Neural progenitor cell (in vitro differentiated cells): ENCODE measurements at regions not wholly inside any gene's neighbourhood (a gene's known extent, or its start where the extent isn't known, plus 50 kb on each side); places are given as distances from the start of the nearest gene placed in this dataset.

Experiments used
- DNase-seq: peaks from one replicate; pipeline ENCODE4 v3.0.0-alpha.2; 2016; ENCODE audit warnings: low spot score
- H2AFZ ChIP-seq: fragments of 200-600 bp; sonication (generic); replicated peaks from 2 replicates; pipeline ENCODE4 v1.6.1; 2016; ENCODE audit warnings: antibody characterized with exemption
- H3F3A ChIP-seq: fragments of 200-600 bp; sonication (generic); 2 replicates; pipeline ENCODE4 v1.6.1; 2016; ENCODE audit warnings: antibody characterized with exemption, low read depth
- H3K27ac ChIP-seq: fragments of 200-600 bp; sonication (generic); 2 replicates; pipeline ENCODE4 v1.5.1; 2016; ENCODE audit warnings: mild to moderate bottlenecking
- H3K27me3 ChIP-seq: fragments of 200-600 bp; sonication (generic); 2 replicates; pipeline ENCODE4 v1.6.1; 2016; ENCODE audit warnings: mild to moderate bottlenecking, moderate library complexity
- H3K36me3 ChIP-seq: fragments of 200-600 bp; sonication (generic); 2 replicates; pipeline ENCODE4 v1.5.1; 2016
- H3K4me1 ChIP-seq: fragments of 200-600 bp; sonication (generic); 2 replicates; pipeline ENCODE4 v1.6.1; 2016; ENCODE audit warnings: mixed run types
- H3K4me2 ChIP-seq: fragments of 200-600 bp; sonication (generic); 2 replicates; pipeline ENCODE4 v1.6.1; 2016
- H3K4me3 ChIP-seq: fragments of 200-600 bp; sonication (generic); 2 replicates; pipeline ENCODE4 v1.5.1; 2016
- H3K79me2 ChIP-seq: fragments of 200-600 bp; sonication (generic); 2 replicates; pipeline ENCODE4 v1.6.1; 2016; ENCODE audit warnings: low read depth
- H3K9ac ChIP-seq: fragments of 200-600 bp; sonication (generic); 2 replicates; pipeline ENCODE4 v1.6.1; 2016
- H3K9me3 ChIP-seq: fragments of 200-600 bp; sonication (generic); 2 replicates; pipeline ENCODE4 v1.5.1; 2016; ENCODE audit warnings: low read depth
- H4K20me1 ChIP-seq: fragments of 200-600 bp; sonication (generic); 2 replicates; pipeline ENCODE4 v1.6.1; 2016; ENCODE audit warnings: low read depth
- H3K27ac Mint-ChIP-seq: 3 replicates; pipeline ENCODE4 v1.8.0; 2021; ENCODE audit warnings: mixed read lengths
- H3K27me3 Mint-ChIP-seq: 2 replicates; pipeline ENCODE4 v1.8.0; 2022; ENCODE audit warnings: low read depth, mild to moderate bottlenecking, inconsistent platforms, moderate library complexity, mixed read lengths; ENCODE audit not compliant: insufficient read depth
- H3K36me3 Mint-ChIP-seq: 3 replicates; pipeline ENCODE4 v1.8.0; 2021; ENCODE audit warnings: mixed read lengths
- H3K4me1 Mint-ChIP-seq: 3 replicates; pipeline ENCODE4 v1.8.0; 2021; ENCODE audit warnings: mixed read lengths
- H3K4me3 Mint-ChIP-seq: 3 replicates; pipeline ENCODE4 v1.8.0; 2021; ENCODE audit warnings: mild to moderate bottlenecking, moderate library complexity, mixed read lengths
- H3K9me3 Mint-ChIP-seq: 3 replicates; pipeline ENCODE4 v1.8.0; 2020; ENCODE audit warnings: mixed read lengths
- CTCF ChIP-seq: fragments of 200-600 bp; sonication (generic); IDR thresholded peaks from 2 replicates; pipeline ENCODE4 v1.5.1; 2017; ENCODE audit warnings: antibody characterized with exemption, mild to moderate bottlenecking
- EZH2 ChIP-seq: fragments of 200-600 bp; sonication (generic); IDR thresholded peaks from 2 replicates; pipeline ENCODE4 v1.6.1; 2017; ENCODE audit warnings: antibody characterized with exemption, mild to moderate bottlenecking, moderate library complexity
- EZH2phosphoT487 ChIP-seq: fragments of 200-600 bp; sonication (generic); IDR thresholded peaks from 2 replicates; pipeline ENCODE4 v1.6.1; 2017; ENCODE audit warnings: antibody characterized with exemption

GRCh38 chr6:18561037-18561750 lies 174.0 kb downstream of the RNF144B start:
- H3K4me1 Mint-ChIP-seq: no peaks in the 10 kb centered on the region
- Histone ChIP-seq H3K4me2 (no peak overlapping the region), H3K9ac (no peak overlapping the region), H4K20me1 (no peaks in the 10 kb centered on the region), H3K4me1 (no peaks in the 10 kb centered on the region), H3K79me2 (no peaks in the 10 kb centered on the region), H3K9me3 (no peaks in the 10 kb centered on the region), H3K27me3 (no peaks in the 10 kb centered on the region), H3F3A (no peaks in the 10 kb centered on the region), H3K4me3 (no peak overlapping the region), H2AFZ (no peak overlapping the region), H3K36me3 (no peaks in the 10 kb centered on the region), H3K27ac (no peak overlapping the region)
- H3K27ac Mint-ChIP-seq: no peak overlapping the region
- H3K4me3 Mint-ChIP-seq: no peak overlapping the region
- peaks cover 4% of the 10 kb centered on the region for H3K27me3 Mint-ChIP-seq
- DNase-seq: no peak
- no peaks in the 10 kb centered on the region for H3K36me3 Mint-ChIP-seq
- no peaks in the 10 kb centered on the region for H3K9me3 Mint-ChIP-seq
- TF ChIP-seq EZH2phosphoT487 (no peak), EZH2 (no peak), CTCF (no peak)

- H3K4me3 Mint-ChIP-seq: no peak overlapping the region
- no peaks in the 10 kb centered on the region for H3K4me1 ChIP-seq
- H3K79me2 ChIP-seq: no peaks in the 10 kb centered on the region
These were observed 175.6 kb downstream of the RNF144B start for GRCh38 chr6:18562726-18563125.

GRCh38 chr6:18564775-18565174 lies 177.6 kb downstream of the RNF144B start:
- no peak overlapping the region for H3K4me3 ChIP-seq
- Mint-ChIP-seq H3K4me1 (no peaks in the 10 kb centered on the region), H3K4me3 (no peak overlapping the region), H3K9me3 (no peaks in the 10 kb centered on the region), H3K36me3 (no peaks in the 10 kb centered on the region), H3K27ac (no peak overlapping the region), H3K27me3 (no peaks in the 10 kb centered on the region)
- H3K9me3 ChIP-seq: no peaks in the 10 kb centered on the region
- H3F3A ChIP-seq: no peaks in the 10 kb centered on the region
- no peaks in the 10 kb centered on the region for H3K4me1 ChIP-seq
- H2AFZ ChIP-seq: no peak overlapping the region
- TF ChIP-seq EZH2 (no peak), CTCF (no peak), EZH2phosphoT487 (no peak)
- no peaks in the 10 kb centered on the region for H3K27me3 ChIP-seq
- H3K9ac ChIP-seq: no peak overlapping the region
- H3K36me3 ChIP-seq: no peaks in the 10 kb centered on the region
- no peaks in the 10 kb centered on the region for H4K20me1 ChIP-seq
- DNase-seq: no peak
- H3K79me2 ChIP-seq: no peaks in the 10 kb centered on the region
- H3K27ac ChIP-seq: no peak overlapping the region
- no peak overlapping the region for H3K4me2 ChIP-seq

More at GRCh38 chr6:18562726-18563125, 175.6 kb downstream of the RNF144B start:
- H3K27me3 Mint-ChIP-seq: peaks cover 4% of the 10 kb centered on the region
- H3K4me3 ChIP-seq: no peak overlapping the region
- DNase-seq: no peak
- H3K4me2 ChIP-seq: no peak overlapping the region
- no peak overlapping the region for H3K27ac Mint-ChIP-seq
- H4K20me1 ChIP-seq: no peaks in the 10 kb centered on the region
- no peak overlapping the region for H3K27ac ChIP-seq
- H3K9me3 ChIP-seq: no peaks in the 10 kb centered on the region
- H3K9ac ChIP-seq: no peak overlapping the region
- H2AFZ ChIP-seq: no peak overlapping the region
- H3F3A ChIP-seq: no peaks in the 10 kb centered on the region
- TF ChIP-seq EZH2phosphoT487: no peak
- H3K9me3 Mint-ChIP-seq: no peaks in the 10 kb centered on the region
- H3K36me3 ChIP-seq: no peaks in the 10 kb centered on the region
- H3K36me3 Mint-ChIP-seq: no peaks in the 10 kb centered on the region
- H3K4me1 Mint-ChIP-seq: no peaks in the 10 kb centered on the region
- no peaks in the 10 kb centered on the region for H3K27me3 ChIP-seq

- no peaks in the 10 kb centered on the region for H4K20me1 ChIP-seq
- no peaks in the 10 kb centered on the region for H3K79me2 ChIP-seq
- TF ChIP-seq EZH2phosphoT487: no peak
- no peak for TF ChIP-seq CTCF
- no peak for TF ChIP-seq EZH2
- Mint-ChIP-seq H3K27ac (no peak overlapping the region), H3K27me3 (no peaks in the 10 kb centered on the region), H3K9me3 (no peaks in the 10 kb centered on the region), H3K4me1 (no peaks in the 10 kb centered on the region), H3K4me3 (no peak overlapping the region), H3K36me3 (no peaks in the 10 kb centered on the region)
- H3K27me3 ChIP-seq: no peaks in the 10 kb centered on the region
- no peaks in the 10 kb centered on the region for H3K4me1 ChIP-seq
- DNase-seq: no peak
- no peak overlapping the region for H3K4me2 ChIP-seq
- no peak overlapping the region for H2AFZ ChIP-seq
- H3K4me3 ChIP-seq: no peak overlapping the region
- H3K36me3 ChIP-seq: no peaks in the 10 kb centered on the region
- no peaks in the 10 kb centered on the region for H3K9me3 ChIP-seq
- no peak overlapping the region for H3K27ac ChIP-seq
- no peak overlapping the region for H3K9ac ChIP-seq
- no peaks in the 10 kb centered on the region for H3F3A ChIP-seq
These were observed 178.1 kb downstream of the RNF144B start for GRCh38 chr6:18565231-18565630.
